ENCODE measurements at regions not wholly inside any gene's neighbourhood (a gene's known extent, or its start where the extent isn't known, plus 50 kb on each side); places are given as distances from the start of the nearest gene placed in this dataset.
A peak's percentile ranks its signal among the peaks of the same experiment; 100 is the strongest.
"Not testable (repeated sequence)": the region's sequence is repeated elsewhere in the genome, so short reads cannot be mapped to it uniquely, and the experiment has no call there.

DNA sequence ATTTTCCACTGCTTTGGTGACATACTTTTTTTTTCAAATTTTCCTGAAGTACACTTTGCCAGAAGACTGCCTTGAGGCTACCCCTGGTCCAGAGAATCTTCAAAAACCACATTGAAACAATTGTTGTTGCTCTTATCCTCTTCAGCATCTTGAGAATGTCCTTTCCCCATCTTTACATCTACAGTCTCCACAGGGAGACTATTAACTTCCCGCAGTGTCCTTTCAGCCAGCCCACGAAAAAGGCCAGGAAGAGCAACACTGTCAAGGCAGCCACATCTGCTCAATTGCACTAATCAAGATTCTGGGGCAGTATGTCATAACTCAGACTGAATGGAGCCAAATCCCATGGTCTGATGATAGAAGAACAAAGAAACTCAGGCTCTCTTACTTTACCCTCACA is 148.3 kb downstream of the ENC1 start:
- Histone ChIP-seq H3K9me3 (replicated peaks in 1 of 11) (no peaks in the 10 kb centered on the region), H4K20me1 (no peaks in the 10 kb centered on the region), H3K4me3 (no peak overlapping the region), H3K27ac (no peak overlapping the region), H3K27me3 (no peaks in the 10 kb centered on the region), H3K36me3 (no peaks in the 10 kb centered on the region), H3K4me1 (peaks cover 0 to 17% (median 10%) of the 10 kb centered on the region in 10 experiments; a peak in 10 of 20 replicates), H3K9ac (no peak overlapping the region), H3K4me2 (no peak overlapping the region)
- TF ChIP-seq Cebpa-rat (IDR thresholded peaks at IDR 0.05), result no peak

DNA sequence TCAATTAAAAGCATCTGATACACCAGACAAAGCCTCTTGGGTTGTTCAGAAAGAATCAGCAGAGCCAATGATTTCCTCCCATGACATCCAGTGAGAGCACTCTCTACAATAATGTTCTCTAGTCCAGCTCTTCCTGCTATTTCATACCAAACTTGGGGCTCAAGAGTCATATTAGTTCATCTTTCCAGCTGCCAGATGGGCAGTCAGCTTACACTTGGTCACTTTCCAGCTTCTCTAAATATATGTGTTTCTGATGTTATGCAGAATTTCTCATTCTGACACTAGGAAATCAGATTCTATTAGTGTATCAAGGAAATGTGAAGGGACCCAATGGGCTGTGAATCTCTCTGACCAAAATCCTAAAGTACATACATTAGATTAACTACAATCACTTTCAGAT is 148.9 kb downstream of the ENC1 start:
- no peak for TF ChIP-seq Cebpa-rat (IDR thresholded peaks at IDR 0.05)
- peak overlapping the region in 3 of 11 experiments; percentile 14 to 48 (median 37); a peak in 4 of 22 replicates for H3K4me2 ChIP-seq
- H3K27me3 ChIP-seq, result no peaks in the 10 kb centered on the region

DNA sequence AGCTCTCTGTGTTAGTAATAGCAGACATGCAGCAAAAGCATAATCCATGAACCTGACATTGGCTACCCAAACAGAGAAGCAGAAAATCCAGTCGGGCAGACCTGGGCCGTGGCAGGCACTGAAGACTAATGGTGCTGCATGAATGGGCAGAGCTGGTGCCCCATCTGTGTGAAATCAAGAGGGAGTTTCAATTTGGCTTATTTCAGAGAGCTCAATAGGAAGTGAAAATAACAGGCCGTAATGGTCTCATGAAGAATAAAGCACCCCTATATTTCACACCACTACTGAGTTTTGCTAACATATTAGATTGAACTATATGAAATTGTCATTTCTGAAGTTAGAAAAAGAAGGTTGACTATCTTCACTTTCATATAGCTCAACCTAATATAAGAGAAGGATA is 149.7 kb downstream of the ENC1 start:
- Histone ChIP-seq H3K9me3 (replicated peaks in 1 of 11) (no peaks in the 10 kb centered on the region), H3K4me1 (peaks cover 0 to 17% (median 10%) of the 10 kb centered on the region in 10 experiments; a peak in 10 of 20 replicates), H3K4me3 (no peak overlapping the region), H4K20me1 (no peaks in the 10 kb centered on the region), H3K27me3 (no peaks in the 10 kb centered on the region), H3K36me3 (no peaks in the 10 kb centered on the region), H3K4me2 (peak overlapping the region in 7 of 11 experiments; percentile 14 to 48 (median 34); a peak in 9 of 22 replicates), H3K27ac (no peak overlapping the region), H3K9ac (no peak overlapping the region)
- no peak for TF ChIP-seq Cebpa-rat (IDR thresholded peaks at IDR 0.05)

More for the DNA sequence above, 148.9 kb downstream of the ENC1 start:
- Histone ChIP-seq H4K20me1 (no peaks in the 10 kb centered on the region), H3K4me1 (peaks cover 0 to 17% (median 10%) of the 10 kb centered on the region in 10 experiments; a peak in 10 of 20 replicates), H3K4me3 (no peak overlapping the region), H3K9me3 (replicated peaks in 1 of 11) (no peaks in the 10 kb centered on the region), H3K9ac (no peak overlapping the region), H3K27ac (no peak overlapping the region), H3K36me3 (no peaks in the 10 kb centered on the region)

DNA sequence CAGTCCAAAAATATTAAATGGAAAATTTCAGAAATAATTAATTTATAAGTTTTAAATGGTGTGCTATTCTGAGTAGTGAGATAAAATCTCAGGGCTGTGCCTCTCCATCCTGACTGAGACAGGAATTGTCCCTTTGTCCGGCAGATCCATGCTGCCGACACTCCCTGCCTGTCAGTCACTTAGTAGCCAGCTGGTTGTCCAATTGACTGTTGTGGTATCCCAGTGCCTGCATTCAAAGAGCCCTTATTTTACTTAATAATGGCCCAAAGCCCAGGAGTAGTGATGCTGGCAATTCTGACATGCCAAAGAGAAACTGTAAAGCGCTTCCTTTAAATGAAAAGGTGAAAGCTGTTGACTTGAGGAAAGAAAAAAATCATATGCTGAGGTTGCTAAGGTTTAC is 157.5 kb downstream of the ENC1 start:
- Histone ChIP-seq H3K4me3 (no peak overlapping the region), H3K27ac (no peak overlapping the region), H3K9me3 (replicated peaks in 1 of 11) (no peaks in the 10 kb centered on the region), H3K36me3 (no peaks in the 10 kb centered on the region), H3K9ac (no peak overlapping the region), H3K27me3 (no peaks in the 10 kb centered on the region), H3K4me1 (no peaks in the 10 kb centered on the region), H3K4me2 (no peak overlapping the region), H4K20me1 (no peaks in the 10 kb centered on the region)
- TF ChIP-seq Cebpa-rat (IDR thresholded peaks at IDR 0.05), result no peak

DNA sequence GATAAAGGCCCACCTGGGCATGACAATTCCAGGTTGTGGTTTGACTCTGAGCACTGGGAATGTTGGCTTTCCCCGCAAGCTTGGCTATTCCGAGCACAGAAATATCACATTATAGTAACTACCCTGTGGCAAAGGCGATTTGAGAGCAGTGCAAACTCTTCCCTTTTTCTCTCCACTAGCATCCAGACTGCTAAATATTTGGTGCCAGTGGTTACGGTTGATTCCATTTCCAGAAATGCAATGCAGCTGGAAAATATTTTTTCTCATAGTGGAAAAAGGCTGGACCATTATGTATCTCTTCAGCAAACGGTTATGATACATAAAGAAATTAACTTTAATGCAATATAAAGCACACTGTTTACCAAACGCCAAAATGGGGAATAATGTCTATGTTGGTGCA is 158.0 kb downstream of the ENC1 start:
- H3K27me3 ChIP-seq, result no peaks in the 10 kb centered on the region
- H4K20me1 ChIP-seq, result no peaks in the 10 kb centered on the region
- H3K36me3 ChIP-seq, result no peaks in the 10 kb centered on the region
- no peak overlapping the region for H3K4me2 ChIP-seq
- TF ChIP-seq Cebpa-rat (IDR thresholded peaks at IDR 0.05), result no peak
- H3K4me1 ChIP-seq, result no peaks in the 10 kb centered on the region
- H3K9me3 ChIP-seq (replicated peaks in 1 of 11), result no peaks in the 10 kb centered on the region
- no peak overlapping the region for H3K27ac ChIP-seq
- H3K4me3 ChIP-seq, result no peak overlapping the region
- no peak overlapping the region for H3K9ac ChIP-seq

DNA sequence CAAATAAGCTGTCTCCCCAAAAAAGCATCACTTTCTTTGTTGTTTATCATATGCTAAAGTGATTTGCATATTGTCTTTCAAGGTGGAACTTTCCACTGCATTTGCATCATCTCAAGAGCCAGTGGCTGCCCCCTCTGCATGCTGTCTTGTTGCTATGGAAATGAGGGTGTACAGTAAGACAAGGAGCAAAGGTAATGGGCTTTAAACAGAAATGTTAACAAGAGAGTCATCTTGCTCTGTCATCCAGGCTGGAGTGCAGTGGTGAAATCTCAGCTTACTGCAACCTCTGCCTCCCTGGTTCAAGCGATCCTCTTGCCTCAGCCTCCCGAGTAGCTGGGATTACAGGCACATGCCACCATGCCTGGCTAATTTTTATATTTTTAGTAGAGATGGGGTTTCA is 159.2 kb downstream of the ENC1 start:
- not testable (repeated sequence) for H3K4me3 ChIP-seq; H4K20me1 ChIP-seq; H3K9ac ChIP-seq; H3K27me3 ChIP-seq; H3K27ac ChIP-seq; H3K36me3 ChIP-seq; H3K4me2 ChIP-seq; H3K4me1 ChIP-seq; H3K9me3 ChIP-seq (replicated peaks in 1 of 11)

DNA sequence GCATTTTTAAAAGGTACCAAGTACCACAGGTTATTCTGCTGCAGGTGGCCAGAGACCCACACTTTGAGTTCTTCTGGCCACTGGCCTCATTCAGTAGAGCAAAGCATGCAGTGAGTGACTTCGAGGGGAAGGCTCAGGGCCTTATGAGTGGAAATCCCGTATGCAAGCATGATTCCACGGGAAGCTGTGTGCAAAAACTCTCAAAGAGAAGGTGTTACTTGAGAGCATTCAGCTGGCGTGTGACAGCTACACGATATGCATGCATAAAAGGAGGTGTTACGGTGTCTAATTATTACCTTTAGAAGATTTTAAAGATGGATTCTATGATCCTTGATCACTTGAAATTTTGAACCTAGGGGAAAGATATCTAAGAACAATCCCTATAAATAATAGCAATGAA is 160.3 kb downstream of the ENC1 start:
- Histone ChIP-seq H3K4me3 (no peak overlapping the region), H3K27ac (no peak overlapping the region), H3K9me3 (replicated peaks in 1 of 11) (no peaks in the 10 kb centered on the region), H3K36me3 (no peaks in the 10 kb centered on the region), H3K9ac (no peak overlapping the region), H3K4me1 (no peaks in the 10 kb centered on the region), H3K4me2 (no peak overlapping the region), H4K20me1 (no peaks in the 10 kb centered on the region), H3K27me3 (no peaks in the 10 kb centered on the region)
- no peak for TF ChIP-seq Cebpa-rat (IDR thresholded peaks at IDR 0.05)

DNA sequence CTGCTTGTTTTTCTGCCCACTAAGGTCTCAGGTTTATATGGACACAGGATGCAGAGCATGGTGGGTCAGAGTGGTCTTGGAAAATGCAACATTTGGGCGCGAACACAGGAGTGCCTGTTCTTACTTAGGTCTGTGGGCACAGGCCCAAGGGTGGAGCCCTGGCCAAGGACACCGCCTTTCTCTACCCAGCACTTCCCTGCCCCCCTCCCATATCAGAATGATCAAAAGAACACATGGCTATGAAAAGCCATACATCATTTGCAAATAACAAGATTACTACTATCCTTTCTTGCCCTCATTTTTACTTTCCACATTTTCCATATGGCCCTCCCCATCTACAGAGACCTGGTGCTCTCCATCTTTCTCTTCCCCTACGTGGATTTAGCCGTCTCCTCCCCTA is 162.2 kb downstream of the ENC1 start:
- no peak for TF ChIP-seq Cebpa-rat (IDR thresholded peaks at IDR 0.05)
- Histone ChIP-seq H3K27ac (no peak overlapping the region), H3K36me3 (no peaks in the 10 kb centered on the region), H3K4me2 (no peak overlapping the region), H3K27me3 (no peaks in the 10 kb centered on the region), H4K20me1 (no peaks in the 10 kb centered on the region), H3K9ac (no peak overlapping the region), H3K9me3 (replicated peaks in 1 of 11) (no peaks in the 10 kb centered on the region), H3K4me1 (no peaks in the 10 kb centered on the region), H3K4me3 (no peak overlapping the region)

DNA sequence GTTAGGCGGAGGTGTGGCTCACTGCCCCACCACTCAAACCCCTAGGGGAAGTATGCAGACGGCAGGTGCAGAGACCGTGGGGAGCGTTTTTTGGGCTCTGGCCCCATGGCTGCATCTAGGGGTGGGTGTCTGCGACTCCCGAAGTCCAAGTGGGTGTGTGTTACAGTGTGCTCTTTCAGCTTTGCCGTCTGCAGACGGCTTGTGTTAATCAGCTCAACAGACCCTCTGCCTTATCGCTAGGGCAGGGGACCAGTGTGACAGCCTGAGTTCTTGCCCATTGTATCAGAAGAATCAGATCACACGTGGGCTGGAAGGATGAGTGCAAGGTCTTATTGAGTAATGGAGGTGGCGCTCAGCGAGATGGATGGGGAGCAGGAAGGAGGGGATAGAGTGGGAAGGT is 162.8 kb downstream of the ENC1 start:
- no peaks in the 10 kb centered on the region for H3K9me3 ChIP-seq (replicated peaks in 1 of 11)
- no peak overlapping the region for H3K4me2 ChIP-seq
- H4K20me1 ChIP-seq, result no peaks in the 10 kb centered on the region
- no peak for TF ChIP-seq Cebpa-rat (IDR thresholded peaks at IDR 0.05)
- H3K4me1 ChIP-seq, result no peaks in the 10 kb centered on the region
- H3K4me3 ChIP-seq, result no peak overlapping the region
- no peaks in the 10 kb centered on the region for H3K27me3 ChIP-seq
- no peaks in the 10 kb centered on the region for H3K36me3 ChIP-seq
- H3K9ac ChIP-seq, result no peak overlapping the region
- no peak overlapping the region for H3K27ac ChIP-seq

DNA sequence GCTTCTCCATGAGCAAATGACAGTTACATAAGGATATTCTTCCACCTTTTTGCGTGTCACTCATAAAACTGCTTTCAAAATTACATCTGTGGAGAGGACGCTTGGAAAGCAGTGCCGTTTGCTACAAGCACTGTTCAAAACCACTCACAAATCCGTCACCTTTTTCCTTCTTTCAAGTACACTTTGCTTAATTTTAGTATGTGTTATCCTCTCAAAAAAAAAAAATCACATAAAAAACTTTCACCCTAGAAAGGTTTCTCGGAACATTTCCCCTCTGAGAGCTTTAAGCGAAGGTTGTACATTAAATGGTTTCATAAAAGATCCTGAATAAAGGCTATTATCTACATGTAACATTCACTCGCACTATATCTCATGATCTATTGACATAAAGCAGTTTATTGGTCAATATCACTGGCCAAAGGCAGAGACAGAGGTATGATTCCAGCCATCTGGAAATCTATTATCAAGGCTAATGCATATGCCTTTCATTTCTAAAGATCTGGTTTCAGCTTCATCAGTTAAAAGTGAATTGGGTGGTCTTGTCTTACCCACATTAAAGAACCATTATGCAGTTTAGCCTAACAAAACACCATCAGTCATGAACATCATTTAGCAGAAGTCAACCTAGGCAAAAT is 163.6 kb downstream of the ENC1 start:
- H3K4me3 ChIP-seq, result no peak overlapping the region
- no peak overlapping the region for H3K9ac ChIP-seq
- no peaks in the 10 kb centered on the region for H3K36me3 ChIP-seq
- H3K27me3 ChIP-seq, result no peaks in the 10 kb centered on the region
- H3K4me2 ChIP-seq, result no peak overlapping the region
- H3K9me3 ChIP-seq (replicated peaks in 1 of 11), result no peaks in the 10 kb centered on the region
- no peaks in the 10 kb centered on the region for H3K4me1 ChIP-seq
- TF ChIP-seq Cebpa-rat (IDR thresholded peaks at IDR 0.05), result no peak
- no peak overlapping the region for H3K27ac ChIP-seq
- H4K20me1 ChIP-seq, result no peaks in the 10 kb centered on the region
